ENCODE measurements at regions not wholly inside any gene's neighbourhood (a gene's known extent, or its start where the extent isn't known, plus 50 kb on each side); places are given as distances from the start of the nearest gene placed in this dataset.

- H3K79me1 ChIP-seq (ENCODE audit: insufficient read depth, low read depth, low read length, poor library complexity, severe bottlenecking) = no peaks in the 10 kb centered on the region
- no peak overlapping the region for H4K91ac ChIP-seq (ENCODE audit: insufficient read length, low read depth, low read length)
- H3K56ac ChIP-seq (ENCODE audit: insufficient read length, low read depth, low read length) = no peak overlapping the region
- H3K27ac Mint-ChIP-seq = no peak overlapping the region
- H4K5ac ChIP-seq (ENCODE audit: insufficient read length, low read depth, low read length) = no peak overlapping the region
- no CpG with 5 or more reads among the region's 8 CpGs for WGBS (ENCODE audit: extremely low coverage, insufficient read length, low lambda C conversion rate)
- no peak overlapping the region for H2BK120ac ChIP-seq (ENCODE audit: low read depth, low read length, poor library complexity, severe bottlenecking)
- no peak overlapping the region for H3K4me3 Mint-ChIP-seq
- H2AK5ac ChIP-seq (ENCODE audit: insufficient read length, low read length) = no peak overlapping the region
- H2BK5ac ChIP-seq (ENCODE audit: insufficient read length, low read length) = no peak overlapping the region
- H3K27me3 ChIP-seq (ENCODE audit: insufficient read depth, low read length) = no peaks in the 10 kb centered on the region
- H4K20me1 ChIP-seq (ENCODE audit: control insufficient read depth, insufficient read depth, insufficient read length) = no peaks in the 10 kb centered on the region
- TF ChIP-seq, protein P1, sequence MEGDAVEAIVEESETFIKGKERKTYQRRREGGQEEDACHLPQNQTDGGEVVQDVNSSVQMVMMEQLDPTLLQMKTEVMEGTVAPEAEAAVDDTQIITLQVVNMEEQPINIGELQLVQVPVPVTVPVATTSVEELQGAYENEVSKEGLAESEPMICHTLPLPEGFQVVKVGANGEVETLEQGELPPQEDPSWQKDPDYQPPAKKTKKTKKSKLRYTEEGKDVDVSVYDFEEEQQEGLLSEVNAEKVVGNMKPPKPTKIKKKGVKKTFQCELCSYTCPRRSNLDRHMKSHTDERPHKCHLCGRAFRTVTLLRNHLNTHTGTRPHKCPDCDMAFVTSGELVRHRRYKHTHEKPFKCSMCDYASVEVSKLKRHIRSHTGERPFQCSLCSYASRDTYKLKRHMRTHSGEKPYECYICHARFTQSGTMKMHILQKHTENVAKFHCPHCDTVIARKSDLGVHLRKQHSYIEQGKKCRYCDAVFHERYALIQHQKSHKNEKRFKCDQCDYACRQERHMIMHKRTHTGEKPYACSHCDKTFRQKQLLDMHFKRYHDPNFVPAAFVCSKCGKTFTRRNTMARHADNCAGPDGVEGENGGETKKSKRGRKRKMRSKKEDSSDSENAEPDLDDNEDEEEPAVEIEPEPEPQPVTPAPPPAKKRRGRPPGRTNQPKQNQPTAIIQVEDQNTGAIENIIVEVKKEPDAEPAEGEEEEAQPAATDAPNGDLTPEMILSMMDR (conservative IDR thresholded peaks at IDR 0.05) = no peak
- H2BK20ac ChIP-seq (ENCODE audit: low read depth, low read length, poor library complexity, severe bottlenecking) = no peak overlapping the region
- H3K36me3 Mint-ChIP-seq (ENCODE audit: insufficient read depth in 1 of 3, low read depth in 3 of 3) = peaks cover 13 to 21% (median 14%) of the 10 kb centered on the region in 3 experiments
- no peak overlapping the region for H3K4ac ChIP-seq (ENCODE audit: low read depth, low read length)
- no peaks in the 10 kb centered on the region for H3K23me2 ChIP-seq (ENCODE audit: insufficient read length, low read depth, low read length, poor library complexity, severe bottlenecking)
- H3K27ac ChIP-seq (ENCODE audit: insufficient read length, low read depth, low read length) = no peak overlapping the region
- H3K9me3 Mint-ChIP-seq = peaks cover 23 to 34% of the 10 kb centered on the region in 2 experiments
- H3K14ac ChIP-seq (ENCODE audit: insufficient read depth, low read length) = no peak overlapping the region
- no peaks in the 10 kb centered on the region for H3K4me1 Mint-ChIP-seq
- H2BK15ac ChIP-seq (ENCODE audit: low read depth, low read length) = no peak overlapping the region
- H3K9ac ChIP-seq (ENCODE audit: extremely low read depth, insufficient read length, low read length) = no peak overlapping the region
- no peak overlapping the region for H4K8ac ChIP-seq (replicated peaks; ENCODE audit: insufficient read length, low read depth, low read length)
- no peak overlapping the region for H2AFZ ChIP-seq (ENCODE audit: low read length)
- H3K4me1 ChIP-seq (ENCODE audit: insufficient read depth, low read length) = no peaks in the 10 kb centered on the region
- H3K18ac ChIP-seq (ENCODE audit: insufficient read length, low read depth, low read length) = no peak overlapping the region
- peaks cover 11% of the 10 kb centered on the region for H3K9me3 ChIP-seq (ENCODE audit: control insufficient read depth, low read depth, low read length)
- H2BK12ac ChIP-seq (ENCODE audit: insufficient read length, low read depth, low read length) = no peak overlapping the region
- H3K4me2 ChIP-seq (ENCODE audit: insufficient read depth, insufficient read length, low read length) = no peak overlapping the region
- H3K79me2 ChIP-seq (ENCODE audit: insufficient read depth, low read length) = no peaks in the 10 kb centered on the region
- no peak overlapping the region for H3T11ph ChIP-seq (ENCODE audit: low read length)
- DNase-seq = no peak
- H3K23ac ChIP-seq (ENCODE audit: insufficient read length, low read depth, low read length) = no peak overlapping the region
- H3K27me3 Mint-ChIP-seq (ENCODE audit: low read depth) = no peaks in the 10 kb centered on the region; the same call in 1 of the 2 replicates
Observed at GRCh38 chr19:28605501-28606268, 607.3 kb downstream of the UQCRFS1 start.
